Activated CD4-positive, alpha-beta memory T cell treated with anti-CD3 and anti-CD28 coated beads for 36 hours (primary cell): ENCODE measurements at regions not wholly inside any gene's neighbourhood (a gene's known extent, or its start where the extent isn't known, plus 50 kb on each side); places are given as distances from the start of the nearest gene placed in this dataset.
A peak's percentile ranks its signal among the peaks of the same experiment; 100 is the strongest.

Experiments used
- CTCF ChIA-PET: fragments of 350-600 bp; sonication (Branson Sonifier 250); formaldehyde crosslinking; loops from one replicate; lab custom pipeline; 2021; ENCODE audit warnings: antibody characterized with exemption, inconsistent platforms; lab: Charles Lee
- POLR2A ChIA-PET: fragments of 350-600 bp; sonication (Branson Sonifier 250); formaldehyde crosslinking; loops from one replicate; lab custom pipeline; 2021; ENCODE audit warnings: antibody characterized with exemption; lab: Charles Lee
- DNase-seq: peaks from one replicate; pipeline ENCODE4 v3.0.0-alpha.2; 2020
- H3K27ac Mint-ChIP-seq: one replicate; pipeline ENCODE4 v1.8.0; 2021; ENCODE audit warnings: mixed read lengths
- H3K27me3 Mint-ChIP-seq: one replicate; pipeline ENCODE4 v1.8.0; 2021; ENCODE audit warnings: mixed read lengths
- H3K36me3 Mint-ChIP-seq: one replicate; pipeline ENCODE4 v1.8.0; 2021; ENCODE audit warnings: mixed read lengths
- H3K4me1 Mint-ChIP-seq: one replicate; pipeline ENCODE4 v1.8.0; 2021; ENCODE audit warnings: low read depth, mixed read lengths
- H3K4me3 Mint-ChIP-seq: one replicate; pipeline ENCODE4 v1.8.0; 2021; ENCODE audit warnings: mild to moderate bottlenecking, mixed read lengths
- H3K9me3 Mint-ChIP-seq: one replicate; pipeline ENCODE4 v1.8.0; 2021; ENCODE audit warnings: mixed read lengths
- intact Hi-C: fragments of 100-400 bp; cut with micrococcal nuclease; formaldehyde crosslinking; loops from one replicate; pipeline ENCODE4 v1.15.1; 2023

- POLR2A ChIA-PET: interaction anchor here (0.6 to 1.0 kb wide), 2 partner anchors 77 to 292 kb away, joined by 3 read pairs; no protein-coding TSS in a partner anchor
- H3K9me3 Mint-ChIP-seq: no peaks in the 10 kb centered on the region
Observed at GRCh38 chr1:229028987-229029878, 241.7 kb upstream of the RAB4A start.

GRCh38 chr1:229029879-229030235 is 241.1 kb upstream of the RAB4A start:
- Mint-ChIP-seq H3K4me3 (no peak overlapping the region), H3K36me3 (no peaks in the 10 kb centered on the region), H3K4me1 (peaks cover 32% of the 10 kb centered on the region), H3K27me3 (no peaks in the 10 kb centered on the region), H3K27ac (no peak overlapping the region), H3K9me3 (no peaks in the 10 kb centered on the region)
- intact Hi-C loops: no loop called here
- no peak for DNase-seq
- CTCF ChIA-PET: interaction anchor here (0.7 to 2.8 kb wide), 2 partner anchors 198 to 199 kb away, joined by 3 to 9 read pairs; no protein-coding TSS in a partner anchor
- POLR2A ChIA-PET: interaction anchor here (0.6 kb wide), 1 partner anchor 292 kb away, joined by 3 read pairs; no protein-coding TSS in a partner anchor

More at GRCh38 chr1:229028987-229029878, 241.7 kb upstream of the RAB4A start:
- Mint-ChIP-seq H3K4me3 (no peak overlapping the region), H3K27ac (no peak overlapping the region), H3K4me1 (peaks cover 26% of the 10 kb centered on the region), H3K27me3 (no peaks in the 10 kb centered on the region), H3K36me3 (no peaks in the 10 kb centered on the region)
- intact Hi-C loops: no loop called here
- no peak for DNase-seq
- CTCF ChIA-PET: interaction anchor here (0.7 to 2.8 kb wide), 2 partner anchors 198 to 200 kb away, joined by 3 to 9 read pairs; no protein-coding TSS in a partner anchor

- no peaks in the 10 kb centered on the region for H3K9me3 Mint-ChIP-seq
- no peak overlapping the region for H3K27ac Mint-ChIP-seq
- peaks cover 40% of the 10 kb centered on the region for H3K4me1 Mint-ChIP-seq
- no peak for DNase-seq
- ChIA-PET POLR2A (no interaction called here), CTCF (no interaction called here)
- intact Hi-C loops: no loop called here
- no peaks in the 10 kb centered on the region for H3K36me3 Mint-ChIP-seq
- H3K4me3 Mint-ChIP-seq: no peak overlapping the region
- H3K27me3 Mint-ChIP-seq: no peaks in the 10 kb centered on the region
Observed at GRCh38 chr1:229030630-229031029, 240.3 kb upstream of the RAB4A start.

- Mint-ChIP-seq H3K27me3 (no peaks in the 10 kb centered on the region), H3K9me3 (no peaks in the 10 kb centered on the region), H3K27ac (no peak overlapping the region), H3K4me3 (no peak overlapping the region), H3K4me1 (peaks cover 44% of the 10 kb centered on the region), H3K36me3 (no peaks in the 10 kb centered on the region)
- no peak for DNase-seq
- intact Hi-C loops: no loop called here
- POLR2A ChIA-PET: no interaction called here
- CTCF ChIA-PET: no interaction called here
Observed at GRCh38 chr1:229031061-229031460, 239.8 kb upstream of the RAB4A start.

- Mint-ChIP-seq H3K27me3 (no peaks in the 10 kb centered on the region), H3K36me3 (no peaks in the 10 kb centered on the region), H3K4me3 (no peak overlapping the region), H3K4me1 (peaks cover 50% of the 10 kb centered on the region), H3K9me3 (no peaks in the 10 kb centered on the region), H3K27ac (no peak overlapping the region)
- CTCF ChIA-PET: no interaction called here
- POLR2A ChIA-PET: no interaction called here
- DNase-seq: no peak
- intact Hi-C loops: no loop called here
Observed at GRCh38 chr1:229031481-229032341, 239.2 kb upstream of the RAB4A start.

- H3K27ac Mint-ChIP-seq: no peak overlapping the region
- peaks cover 53% of the 10 kb centered on the region for H3K4me1 Mint-ChIP-seq
- no peak overlapping the region for H3K4me3 Mint-ChIP-seq
- H3K9me3 Mint-ChIP-seq: no peaks in the 10 kb centered on the region
- CTCF ChIA-PET: no interaction called here
- H3K27me3 Mint-ChIP-seq: no peaks in the 10 kb centered on the region
- POLR2A ChIA-PET: no interaction called here
- intact Hi-C loops: no loop called here
- H3K36me3 Mint-ChIP-seq: no peaks in the 10 kb centered on the region
- no peak for DNase-seq
Observed at GRCh38 chr1:229032375-229032774, 238.5 kb upstream of the RAB4A start.

- Mint-ChIP-seq H3K4me1 (peaks cover 54% of the 10 kb centered on the region), H3K9me3 (no peaks in the 10 kb centered on the region), H3K27ac (no peak overlapping the region), H3K36me3 (no peaks in the 10 kb centered on the region), H3K4me3 (no peak overlapping the region), H3K27me3 (no peaks in the 10 kb centered on the region)
- CTCF ChIA-PET: interaction anchor here (1.3 kb wide), 1 partner anchor 25 kb away, joined by 3 read pairs; no protein-coding TSS in a partner anchor
- intact Hi-C loops: no loop called here
- POLR2A ChIA-PET: no interaction called here
- DNase-seq: no peak
Observed at GRCh38 chr1:229033480-229033879, 237.4 kb upstream of the RAB4A start.

GRCh38 chr1:229034342-229034741 is 236.6 kb upstream of the RAB4A start:
- H3K27me3 Mint-ChIP-seq: no peaks in the 10 kb centered on the region
- POLR2A ChIA-PET: interaction anchor here (0.6 kb wide), 1 partner anchor 1806 kb away, joined by 3 read pairs; no protein-coding TSS in a partner anchor
- no peak for DNase-seq
- H3K4me3 Mint-ChIP-seq: no peak overlapping the region
- peaks cover 57% of the 10 kb centered on the region for H3K4me1 Mint-ChIP-seq
- CTCF ChIA-PET: no interaction called here
- no peak overlapping the region for H3K27ac Mint-ChIP-seq
- H3K9me3 Mint-ChIP-seq: no peaks in the 10 kb centered on the region
- intact Hi-C loops: no loop called here
- no peaks in the 10 kb centered on the region for H3K36me3 Mint-ChIP-seq

GRCh38 chr1:229035054-229035747 is 235.7 kb upstream of the RAB4A start:
- ChIA-PET POLR2A (no interaction called here), CTCF (interaction anchor here (0.7 to 1.0 kb wide), 2 partner anchors 80 to 193 kb away, joined by 3 read pairs; no protein-coding TSS in a partner anchor)
- peak; percentile 33 for DNase-seq
- peaks cover 57% of the 10 kb centered on the region for H3K4me1 Mint-ChIP-seq
- H3K9me3 Mint-ChIP-seq: no peaks in the 10 kb centered on the region
- intact Hi-C loops: no loop called here
- no peaks in the 10 kb centered on the region for H3K36me3 Mint-ChIP-seq
- no peak overlapping the region for H3K4me3 Mint-ChIP-seq
- H3K27ac Mint-ChIP-seq: no peak overlapping the region
- H3K27me3 Mint-ChIP-seq: no peaks in the 10 kb centered on the region

- Mint-ChIP-seq H3K27me3 (peaks cover 2% of the 10 kb centered on the region), H3K4me1 (peaks cover 57% of the 10 kb centered on the region), H3K4me3 (no peak overlapping the region), H3K27ac (no peak overlapping the region), H3K9me3 (no peaks in the 10 kb centered on the region), H3K36me3 (no peaks in the 10 kb centered on the region)
- no peak for DNase-seq
- ChIA-PET CTCF (interaction anchor here (0.7 to 1.0 kb wide), 2 partner anchors 79 to 192 kb away, joined by 3 read pairs; no protein-coding TSS in a partner anchor), POLR2A (no interaction called here)
- intact Hi-C loops: no loop called here
Observed at GRCh38 chr1:229035748-229036082, 235.2 kb upstream of the RAB4A start.

- H3K36me3 Mint-ChIP-seq: no peaks in the 10 kb centered on the region
- H3K27me3 Mint-ChIP-seq: peaks cover 2% of the 10 kb centered on the region
- ChIA-PET POLR2A (no interaction called here), CTCF (no interaction called here)
- DNase-seq: no peak
- no peak overlapping the region for H3K4me3 Mint-ChIP-seq
- no peak overlapping the region for H3K27ac Mint-ChIP-seq
- no peaks in the 10 kb centered on the region for H3K9me3 Mint-ChIP-seq
- intact Hi-C loops: no loop called here
- peaks cover 51% of the 10 kb centered on the region for H3K4me1 Mint-ChIP-seq
Observed at GRCh38 chr1:229037806-229038405, 233.0 kb upstream of the RAB4A start.
